Hepatocyte (in vitro differentiated cells): ENCODE measurements at regions not wholly inside any gene's neighbourhood (a gene's known extent, or its start where the extent isn't known, plus 50 kb on each side); places are given as distances from the start of the nearest gene placed in this dataset.

Source experiments
- EZH2 ChIP-seq: fragments of 200-600 bp; sonication (generic); IDR thresholded peaks from 2 replicates; pipeline ENCODE4 v1.6.1; 2016; ENCODE audit warnings: antibody characterized with exemption, mild to moderate bottlenecking, borderline replicate concordance
- EZH2phosphoT487 ChIP-seq: fragments of 200-600 bp; sonication (generic); IDR thresholded peaks from one replicate; pipeline ENCODE4 v1.6.1; 2018; ENCODE audit warnings: antibody characterized with exemption, mild to moderate bottlenecking, low read depth, moderate library complexity; ENCODE audit not compliant: unreplicated experiment, severe bottlenecking
- TF ChIP-seq, protein P1 (sequence below): fragments of 200-600 bp; sonication (generic); IDR thresholded peaks from 2 replicates; pipeline ENCODE4 v1.5.1; 2016; ENCODE audit warnings: antibody characterized with exemption, mild to moderate bottlenecking; ENCODE audit not compliant: poor library complexity

DNA sequence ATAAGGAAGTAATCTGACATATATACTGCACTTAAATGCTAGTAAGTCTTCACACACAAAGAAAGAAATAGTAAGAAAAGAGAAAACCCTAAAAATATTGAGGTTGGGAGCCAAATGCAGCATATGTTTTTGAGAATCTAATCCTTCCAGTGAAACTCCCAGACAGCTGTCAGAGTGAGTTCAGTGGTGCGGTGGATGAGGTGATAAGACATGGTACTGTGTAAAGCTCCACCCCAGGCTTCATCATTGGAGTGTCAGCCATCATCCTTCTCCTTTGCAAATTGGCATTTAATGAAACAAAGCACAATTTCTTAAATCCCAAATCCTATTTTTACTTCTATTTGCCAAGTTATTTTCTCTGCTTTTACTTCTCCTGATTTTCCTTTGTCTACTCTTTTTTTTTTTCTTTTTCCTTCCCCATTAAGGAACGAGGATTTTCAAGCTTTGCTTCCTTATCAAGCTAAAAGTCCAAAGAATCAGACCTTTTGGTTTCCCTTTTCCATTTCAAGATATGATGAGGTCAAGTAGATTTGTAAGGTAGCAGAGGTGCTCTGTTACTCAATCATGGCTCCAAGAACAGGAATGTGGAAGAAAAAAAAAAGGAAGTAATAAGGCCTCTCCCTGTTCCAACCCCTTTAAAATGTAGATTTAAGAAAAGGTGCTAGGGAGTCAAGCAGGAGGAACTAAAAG is 343.3 kb downstream of the SETD4 start:
- TF ChIP-seq, protein P1, sequence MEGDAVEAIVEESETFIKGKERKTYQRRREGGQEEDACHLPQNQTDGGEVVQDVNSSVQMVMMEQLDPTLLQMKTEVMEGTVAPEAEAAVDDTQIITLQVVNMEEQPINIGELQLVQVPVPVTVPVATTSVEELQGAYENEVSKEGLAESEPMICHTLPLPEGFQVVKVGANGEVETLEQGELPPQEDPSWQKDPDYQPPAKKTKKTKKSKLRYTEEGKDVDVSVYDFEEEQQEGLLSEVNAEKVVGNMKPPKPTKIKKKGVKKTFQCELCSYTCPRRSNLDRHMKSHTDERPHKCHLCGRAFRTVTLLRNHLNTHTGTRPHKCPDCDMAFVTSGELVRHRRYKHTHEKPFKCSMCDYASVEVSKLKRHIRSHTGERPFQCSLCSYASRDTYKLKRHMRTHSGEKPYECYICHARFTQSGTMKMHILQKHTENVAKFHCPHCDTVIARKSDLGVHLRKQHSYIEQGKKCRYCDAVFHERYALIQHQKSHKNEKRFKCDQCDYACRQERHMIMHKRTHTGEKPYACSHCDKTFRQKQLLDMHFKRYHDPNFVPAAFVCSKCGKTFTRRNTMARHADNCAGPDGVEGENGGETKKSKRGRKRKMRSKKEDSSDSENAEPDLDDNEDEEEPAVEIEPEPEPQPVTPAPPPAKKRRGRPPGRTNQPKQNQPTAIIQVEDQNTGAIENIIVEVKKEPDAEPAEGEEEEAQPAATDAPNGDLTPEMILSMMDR, result no peak
- TF ChIP-seq EZH2 (no peak), EZH2phosphoT487 (no peak)
